ENCODE measurements at regions not wholly inside any gene's neighbourhood (a gene's known extent, or its start where the extent isn't known, plus 50 kb on each side); places are given as distances from the start of the nearest gene placed in this dataset.

DNA sequence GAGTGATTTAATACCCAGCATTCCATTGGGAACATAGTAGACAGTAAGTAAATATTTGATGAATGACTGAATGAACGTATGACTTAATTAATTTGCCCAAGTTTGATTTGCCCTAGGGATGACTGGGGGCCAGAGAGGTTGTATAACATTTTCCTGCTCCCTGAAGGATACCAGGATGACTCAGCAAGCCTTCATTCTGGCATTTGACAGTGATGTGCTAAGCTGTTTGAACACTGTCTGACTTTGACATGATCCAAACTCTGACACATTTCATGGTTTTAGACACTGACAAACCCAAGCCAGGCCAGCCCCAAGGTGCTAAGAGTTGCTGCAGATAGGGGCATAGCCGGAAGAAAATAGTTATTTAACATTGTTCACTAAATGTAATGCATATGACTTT is 53.4 kb upstream of the KLF12 start:
- no peak for DNase-seq
- TF ChIP-seq POLR2A (IDR thresholded peaks at IDR 0.05; ENCODE audit: low read length) (no peak), GATA1 (IDR thresholded peaks at IDR 0.05; ENCODE audit: low read depth, low read length) (no peak)

DNA sequence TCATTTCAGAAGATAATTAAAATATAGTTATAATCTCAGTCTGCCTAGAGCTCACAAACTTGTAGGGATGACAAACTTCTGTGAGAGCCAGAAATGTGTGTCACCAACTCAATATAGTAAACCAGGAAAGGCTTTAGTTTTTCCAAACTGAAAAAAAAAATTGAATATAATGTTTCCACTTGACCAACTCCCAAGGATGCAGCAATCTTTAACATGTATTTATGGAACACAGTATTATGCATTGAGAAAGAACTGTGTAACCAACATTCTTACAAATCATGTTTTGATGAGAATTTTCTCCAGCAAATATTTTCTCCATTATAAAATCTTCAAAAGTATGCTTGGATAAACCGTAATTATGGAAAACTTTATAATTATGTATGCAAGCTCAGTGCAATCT is 50.1 kb upstream of the KLF12 start:
- no peak for TF ChIP-seq GATA1 (IDR thresholded peaks at IDR 0.05; ENCODE audit: low read depth, low read length)
- TF ChIP-seq POLR2A (IDR thresholded peaks at IDR 0.05; ENCODE audit: low read length), result no peak
- no peak for DNase-seq

Measured in erythroblast (primary cell).